Memory B cell (primary cell): ENCODE measurements at regions not wholly inside any gene's neighbourhood (a gene's known extent, or its start where the extent isn't known, plus 50 kb on each side); places are given as distances from the start of the nearest gene placed in this dataset.
"Not testable (repeated sequence)": the region's sequence is repeated elsewhere in the genome, so short reads cannot be mapped to it uniquely, and the experiment has no call there.

Experiments
- ATAC-seq: fragments of 150-1000 bp; cut with Tn5 transposase; 2 replicates; pipeline ENCODE4 v1.10.0; 2021; ENCODE audit warnings: low read depth, mild to moderate bottlenecking, moderate library complexity
- DNase-seq, 2 donors: peaks; one replicate each; pipeline ENCODE4 v3.0.0; 2022; ENCODE audit warnings: low spot score in 2 of 2
- H3K27ac Mint-ChIP-seq: one replicate; pipeline ENCODE4 v1.8.0; 2022; ENCODE audit warnings: mild to moderate bottlenecking, moderate library complexity, mixed read lengths
- H3K27me3 Mint-ChIP-seq: one replicate; pipeline ENCODE4 v1.8.0; 2022; ENCODE audit warnings: mixed read lengths
- H3K36me3 Mint-ChIP-seq: one replicate; pipeline ENCODE4 v1.8.0; 2022; ENCODE audit warnings: mild to moderate bottlenecking, mixed read lengths
- H3K4me1 Mint-ChIP-seq: one replicate; pipeline ENCODE4 v1.8.0; 2022; ENCODE audit warnings: mixed read lengths
- H3K4me3 Mint-ChIP-seq: one replicate; pipeline ENCODE4 v1.8.0; 2022; ENCODE audit warnings: mild to moderate bottlenecking, moderate library complexity, mixed read lengths
- H3K9me3 Mint-ChIP-seq: one replicate; pipeline ENCODE4 v1.8.0; 2022; ENCODE audit warnings: mixed read lengths

GRCh38 chr9:62798884-62799850 is 1609.3 kb downstream of the SPATA31A7 start:
- not testable (repeated sequence) for H3K27me3 Mint-ChIP-seq, H3K9me3 Mint-ChIP-seq, H3K36me3 Mint-ChIP-seq, ATAC-seq
- DNase-seq: peak; percentile 51 to 59
- peaks cover 21% of the 10 kb centered on the region for H3K4me1 Mint-ChIP-seq
- H3K27ac Mint-ChIP-seq: peak overlapping the region; percentile 89
- peak overlapping the region; percentile 87 for H3K4me3 Mint-ChIP-seq

DNA sequence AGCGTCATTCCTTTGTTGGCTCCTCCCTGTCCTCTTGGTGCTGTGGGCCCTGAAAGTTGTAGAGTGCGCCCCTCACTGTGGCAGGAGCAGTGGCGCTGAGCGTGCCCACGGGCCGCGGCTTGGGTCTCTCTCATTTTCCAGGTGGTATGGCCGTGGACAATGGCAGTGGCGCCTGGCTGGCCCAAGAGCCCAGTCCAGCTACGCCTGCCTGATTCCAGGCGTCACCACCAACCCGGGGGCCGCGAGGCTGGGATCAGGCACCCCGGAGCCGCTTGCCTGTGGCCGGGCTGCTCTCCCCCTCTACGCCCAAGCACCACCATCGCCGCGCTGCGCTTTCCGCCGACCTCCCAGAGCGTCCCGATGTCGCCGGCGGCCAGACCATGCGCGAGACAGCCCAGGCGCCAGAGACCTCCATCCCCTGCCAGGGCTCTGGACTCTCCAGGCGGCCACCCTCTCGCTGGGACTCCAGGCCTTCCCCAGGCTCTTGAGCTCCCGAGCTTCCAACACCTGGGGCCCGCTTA is 1610.1 kb downstream of the SPATA31A7 start:
- H3K9me3 Mint-ChIP-seq, H3K27me3 Mint-ChIP-seq, ATAC-seq, H3K36me3 Mint-ChIP-seq: not testable (repeated sequence)
- Mint-ChIP-seq H3K27ac (peak overlapping the region; percentile 89), H3K4me1 (peaks cover 23% of the 10 kb centered on the region), H3K4me3 (peak overlapping the region; percentile 87)
- DNase-seq: peak; percentile 55 to 71

DNA sequence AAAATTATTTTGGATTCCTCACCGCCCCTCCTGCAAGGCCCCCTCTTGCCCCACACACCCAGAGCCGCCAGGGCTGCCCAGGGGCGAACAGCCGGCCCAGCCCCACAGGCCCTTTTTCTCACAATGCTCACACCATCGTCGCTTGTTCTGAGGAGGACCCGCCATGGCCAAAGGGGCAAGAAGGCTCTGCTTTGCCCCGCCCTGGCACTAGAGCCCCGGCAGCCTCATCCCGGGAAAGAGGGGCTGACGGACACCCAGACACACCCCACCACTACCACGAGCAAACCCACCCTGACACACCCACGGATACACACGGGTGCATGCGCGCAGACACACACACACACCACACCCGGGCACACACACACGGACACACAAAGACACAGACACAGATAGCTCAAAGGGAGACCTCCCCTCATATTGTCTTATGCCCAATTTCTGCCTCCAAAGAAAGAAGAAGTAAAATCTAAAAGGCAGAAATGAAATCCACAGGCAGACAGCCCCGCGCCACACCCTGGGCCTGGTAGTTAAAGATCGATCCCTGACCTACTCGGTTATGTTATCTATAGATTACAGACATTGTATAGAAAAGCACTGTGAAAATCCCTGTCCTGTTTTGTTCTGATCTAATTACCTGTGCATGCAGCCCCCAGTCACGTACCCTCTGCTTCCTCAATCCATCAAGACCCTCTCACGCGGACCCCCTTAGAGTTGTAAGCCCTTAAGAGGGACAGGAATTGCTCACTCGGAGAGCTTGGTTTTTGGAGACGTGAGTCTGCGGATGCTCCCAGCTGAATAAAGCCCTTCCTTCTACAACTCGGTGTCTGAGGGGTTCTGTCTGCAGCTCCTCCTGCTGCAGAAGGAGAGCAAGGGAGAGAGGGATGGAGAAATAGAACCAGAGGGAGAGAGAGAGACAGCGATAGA is 1610.9 kb downstream of the SPATA31A7 start:
- peak overlapping the region; percentile 89 for H3K27ac Mint-ChIP-seq
- H3K4me1 Mint-ChIP-seq: peaks cover 26% of the 10 kb centered on the region
- not testable (repeated sequence) for ATAC-seq, H3K9me3 Mint-ChIP-seq, H3K36me3 Mint-ChIP-seq, H3K27me3 Mint-ChIP-seq
- H3K4me3 Mint-ChIP-seq: peak overlapping the region; percentile 87
- peak; percentile 55 to 72 for DNase-seq

DNA sequence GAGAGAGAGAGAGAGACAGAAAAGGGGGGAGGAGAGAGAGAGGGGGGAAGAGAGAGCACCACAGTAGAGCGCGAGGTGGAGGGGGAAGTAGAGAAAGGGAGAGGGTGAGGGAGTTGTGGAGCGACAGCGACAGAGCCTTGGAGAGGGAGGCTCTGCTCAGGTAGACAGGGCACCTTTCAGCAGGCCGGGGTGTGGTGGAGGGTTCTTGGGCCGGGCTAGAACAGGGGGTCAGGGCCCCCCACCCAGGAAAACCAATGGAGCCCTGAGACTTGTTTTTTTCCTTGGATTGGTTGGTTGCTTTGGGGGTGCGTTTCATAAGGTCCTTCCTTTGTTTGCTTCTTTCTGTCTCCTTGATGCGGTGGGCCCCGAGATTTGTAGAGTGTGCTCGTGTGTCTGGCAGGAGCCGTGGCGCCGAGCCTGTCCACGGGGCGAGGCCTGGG is 1611.6 kb downstream of the SPATA31A7 start:
- Mint-ChIP-seq H3K27ac (peak overlapping the region; percentile 89), H3K4me3 (peak overlapping the region; percentile 87), H3K4me1 (peaks cover 26% of the 10 kb centered on the region)
- not testable (repeated sequence) for H3K36me3 Mint-ChIP-seq, H3K9me3 Mint-ChIP-seq, H3K27me3 Mint-ChIP-seq
- DNase-seq (peak; percentile 35 to 55), ATAC-seq (peak; percentile 22)

DNA sequence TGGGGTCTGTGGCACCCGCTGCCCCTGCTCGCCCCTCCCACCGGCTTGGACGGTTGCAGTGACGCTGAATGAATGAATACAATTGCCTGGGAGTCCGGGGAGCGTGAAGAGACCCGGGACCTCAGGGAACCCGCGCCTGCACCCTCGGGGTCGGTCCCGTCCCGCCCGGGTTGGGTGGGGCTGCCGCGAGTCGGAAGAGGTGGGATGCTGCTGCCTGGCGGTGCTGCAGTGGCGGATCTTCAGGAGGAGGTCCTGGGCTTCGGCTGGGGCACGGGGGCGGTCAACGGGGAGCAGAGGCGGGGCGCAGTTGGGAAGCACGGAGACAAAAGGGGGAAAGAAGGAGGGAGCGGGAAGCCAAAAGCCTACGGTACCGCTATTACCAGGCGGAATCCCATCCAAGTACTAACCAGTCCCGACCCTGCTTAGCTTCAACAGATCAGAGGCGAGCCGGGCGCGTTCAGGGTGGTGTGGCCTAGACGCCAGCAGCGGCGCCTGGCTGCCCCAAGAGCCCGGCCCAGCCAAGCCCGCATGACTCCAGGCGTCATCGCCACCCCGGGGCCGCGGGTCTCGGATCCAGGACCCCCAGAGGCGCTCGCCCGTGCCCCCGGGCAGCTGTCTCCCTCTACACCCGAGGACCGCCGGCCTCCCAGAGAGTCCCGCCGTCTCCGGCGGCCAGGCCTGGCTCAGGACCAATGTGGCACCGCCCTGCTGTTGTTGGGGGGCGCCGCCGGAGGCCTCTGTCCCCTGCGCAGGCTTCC is 1612.3 kb downstream of the SPATA31A7 start:
- not testable (repeated sequence) for H3K27me3 Mint-ChIP-seq, H3K9me3 Mint-ChIP-seq, H3K36me3 Mint-ChIP-seq
- ATAC-seq: peak; percentile 91
- H3K4me1 Mint-ChIP-seq: peaks cover 26% of the 10 kb centered on the region
- peak overlapping the region; percentile 89 for H3K27ac Mint-ChIP-seq
- H3K4me3 Mint-ChIP-seq: peak overlapping the region; percentile 87
- peak; percentile 93 to 99 for DNase-seq

DNA sequence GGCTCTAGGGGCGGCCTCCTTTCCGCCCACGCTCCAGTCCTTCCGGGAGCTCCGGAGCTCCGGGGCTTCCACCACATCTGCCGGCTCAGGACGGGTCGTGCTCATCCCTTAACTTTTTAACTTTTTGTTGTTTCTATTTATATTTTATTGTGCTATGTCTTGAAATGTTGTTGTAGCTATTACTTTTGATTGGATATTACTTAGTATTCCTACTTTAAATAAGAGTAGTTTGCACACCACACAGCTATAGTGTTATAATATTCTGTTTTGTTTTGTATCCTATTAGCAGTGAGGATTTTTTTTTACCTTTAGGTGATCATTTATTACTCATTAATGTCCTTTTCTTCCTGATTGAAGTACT is 1612.9 kb downstream of the SPATA31A7 start:
- not testable (repeated sequence) for DNase-seq, H3K9me3 Mint-ChIP-seq, H3K27me3 Mint-ChIP-seq, H3K36me3 Mint-ChIP-seq, ATAC-seq
- peak overlapping the region; percentile 87 for H3K4me3 Mint-ChIP-seq
- peaks cover 26% of the 10 kb centered on the region for H3K4me1 Mint-ChIP-seq
- peak overlapping the region; percentile 89 for H3K27ac Mint-ChIP-seq

- not testable (repeated sequence) for H3K27me3 Mint-ChIP-seq, ATAC-seq, H3K36me3 Mint-ChIP-seq, H3K9me3 Mint-ChIP-seq, DNase-seq
- Mint-ChIP-seq H3K27ac (peak overlapping the region; percentile 89), H3K4me3 (peak overlapping the region; percentile 87), H3K4me1 (peaks cover 26% of the 10 kb centered on the region)
These were observed 1613.3 kb downstream of the SPATA31A7 start for GRCh38 chr9:62803099-62803498.

GRCh38 chr9:62804314-62804713 is 1614.5 kb downstream of the SPATA31A7 start:
- H3K27me3 Mint-ChIP-seq, H3K9me3 Mint-ChIP-seq, H3K36me3 Mint-ChIP-seq, H3K4me3 Mint-ChIP-seq, ATAC-seq, DNase-seq: not testable (repeated sequence)
- peak overlapping the region; percentile 3 for H3K27ac Mint-ChIP-seq
- peaks cover 24% of the 10 kb centered on the region for H3K4me1 Mint-ChIP-seq

DNA sequence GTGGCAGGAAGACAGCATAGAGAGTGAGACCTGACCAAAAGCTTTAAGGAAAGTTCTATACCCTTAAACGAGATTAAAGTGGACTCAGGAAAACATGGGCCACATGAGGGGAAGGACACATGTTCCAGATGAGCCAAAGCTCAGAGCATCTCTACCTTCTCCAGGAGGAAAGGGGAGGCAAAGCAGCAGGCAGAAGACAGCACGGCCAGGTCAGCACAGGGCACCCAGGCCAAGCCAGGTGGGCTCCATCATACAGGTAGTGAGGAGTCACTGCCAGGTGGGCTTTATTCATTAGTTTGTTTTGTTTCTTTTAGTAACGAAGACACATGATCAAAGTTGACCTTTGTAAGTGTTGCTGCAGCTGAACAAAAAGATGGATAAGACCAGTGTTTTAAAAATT is 1617.6 kb downstream of the SPATA31A7 start:
- H3K4me3 Mint-ChIP-seq, H3K36me3 Mint-ChIP-seq, ATAC-seq, H3K4me1 Mint-ChIP-seq, H3K9me3 Mint-ChIP-seq, H3K27ac Mint-ChIP-seq, DNase-seq, H3K27me3 Mint-ChIP-seq: not testable (repeated sequence)

DNA sequence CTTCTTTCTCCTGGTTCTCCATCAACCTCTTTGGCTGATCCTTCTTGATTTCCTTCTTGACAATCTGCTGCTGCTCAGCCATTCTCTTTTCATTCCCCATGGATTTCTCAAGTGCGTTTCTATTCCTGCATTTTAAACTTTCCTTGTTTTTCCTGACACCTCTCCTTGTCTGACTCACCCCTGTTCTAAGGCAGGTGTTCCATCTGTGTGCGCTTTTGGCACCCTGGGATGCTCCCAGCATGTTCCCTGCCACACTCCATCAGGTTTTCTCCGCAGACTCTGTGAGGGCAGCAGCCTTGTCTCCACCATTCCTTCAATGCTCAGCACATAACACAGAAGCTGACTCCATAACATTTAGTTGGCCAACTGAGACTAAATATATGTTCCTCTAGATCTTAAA is 1618.2 kb downstream of the SPATA31A7 start:
- not testable (repeated sequence) for DNase-seq, ATAC-seq, H3K36me3 Mint-ChIP-seq, H3K27ac Mint-ChIP-seq, H3K4me1 Mint-ChIP-seq, H3K9me3 Mint-ChIP-seq, H3K27me3 Mint-ChIP-seq, H3K4me3 Mint-ChIP-seq

DNA sequence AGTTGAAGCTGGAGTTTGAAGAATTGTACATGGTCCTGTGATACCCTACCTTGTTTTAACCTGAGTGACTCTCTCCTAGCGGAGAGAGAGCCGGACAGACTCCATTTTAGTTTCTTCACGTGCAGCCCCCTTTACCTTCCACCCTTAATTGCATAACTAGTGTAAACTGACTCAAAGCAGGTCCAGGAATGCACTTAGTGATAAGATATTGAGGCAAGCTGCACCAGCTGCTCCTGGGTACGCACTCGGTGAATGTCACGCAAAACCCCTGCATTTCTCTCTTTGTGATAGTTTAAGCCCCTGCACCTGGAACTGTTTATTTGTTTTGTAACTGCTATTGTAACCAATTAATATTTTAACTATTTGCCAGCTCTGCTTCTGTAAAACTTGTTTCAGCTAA is 1620.5 kb downstream of the SPATA31A7 start:
- not testable (repeated sequence) for H3K27ac Mint-ChIP-seq, H3K27me3 Mint-ChIP-seq, ATAC-seq, DNase-seq, H3K9me3 Mint-ChIP-seq, H3K4me1 Mint-ChIP-seq, H3K36me3 Mint-ChIP-seq, H3K4me3 Mint-ChIP-seq

DNA sequence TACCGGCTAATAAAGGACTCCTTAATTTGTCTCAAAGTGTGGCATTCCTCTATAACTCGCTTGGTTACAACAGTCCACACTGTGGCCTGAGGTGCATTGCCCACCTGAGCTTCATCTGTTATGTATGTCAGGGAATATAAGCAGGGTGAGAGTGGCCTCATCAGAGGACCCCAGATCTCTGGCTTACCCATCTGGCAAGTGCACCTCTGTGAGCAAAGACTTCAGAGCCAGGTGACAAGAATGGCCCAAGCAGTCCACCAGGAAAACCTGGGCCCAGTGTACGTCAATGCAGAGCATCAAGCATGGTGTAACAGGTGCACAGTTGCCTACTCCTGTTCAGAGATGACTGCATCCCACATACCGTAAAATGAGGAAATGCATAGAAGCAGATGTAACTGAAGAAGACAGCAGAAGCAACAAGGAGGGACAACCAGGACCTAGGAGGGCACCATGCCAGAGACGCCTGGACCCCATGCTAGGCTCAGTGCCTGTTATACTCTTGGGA is 1621.0 kb downstream of the SPATA31A7 start:
- H3K4me3 Mint-ChIP-seq, H3K27me3 Mint-ChIP-seq, DNase-seq, H3K36me3 Mint-ChIP-seq, ATAC-seq, H3K4me1 Mint-ChIP-seq, H3K9me3 Mint-ChIP-seq: not testable (repeated sequence)
- H3K27ac Mint-ChIP-seq: peak overlapping the region; percentile 6

DNA sequence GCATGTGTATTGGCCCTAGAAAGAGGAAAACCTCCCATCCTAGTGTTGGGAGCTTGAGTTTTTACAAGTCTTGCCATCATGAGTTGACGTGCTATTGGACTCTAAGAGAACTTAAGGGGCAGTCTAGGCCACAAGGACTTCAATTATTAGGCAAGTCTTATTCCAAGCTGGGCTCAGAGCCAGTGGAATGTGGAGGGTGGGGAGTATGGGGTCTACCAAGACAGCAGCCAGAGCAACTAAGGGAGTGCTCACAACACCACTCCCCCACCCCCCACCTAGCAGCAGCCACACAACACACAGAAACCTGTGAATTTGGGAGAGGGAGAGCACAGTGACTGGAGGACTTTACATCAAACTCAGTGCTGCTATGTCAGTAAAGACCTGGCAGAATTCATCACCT is 1625.6 kb downstream of the SPATA31A7 start:
- H3K4me1 Mint-ChIP-seq, H3K36me3 Mint-ChIP-seq, ATAC-seq, H3K4me3 Mint-ChIP-seq, H3K27ac Mint-ChIP-seq, H3K27me3 Mint-ChIP-seq, H3K9me3 Mint-ChIP-seq, DNase-seq: not testable (repeated sequence)
